ENCODE measurements at regions not wholly inside any gene's neighbourhood (a gene's known extent, or its start where the extent isn't known, plus 50 kb on each side); places are given as distances from the start of the nearest gene placed in this dataset.

DNA sequence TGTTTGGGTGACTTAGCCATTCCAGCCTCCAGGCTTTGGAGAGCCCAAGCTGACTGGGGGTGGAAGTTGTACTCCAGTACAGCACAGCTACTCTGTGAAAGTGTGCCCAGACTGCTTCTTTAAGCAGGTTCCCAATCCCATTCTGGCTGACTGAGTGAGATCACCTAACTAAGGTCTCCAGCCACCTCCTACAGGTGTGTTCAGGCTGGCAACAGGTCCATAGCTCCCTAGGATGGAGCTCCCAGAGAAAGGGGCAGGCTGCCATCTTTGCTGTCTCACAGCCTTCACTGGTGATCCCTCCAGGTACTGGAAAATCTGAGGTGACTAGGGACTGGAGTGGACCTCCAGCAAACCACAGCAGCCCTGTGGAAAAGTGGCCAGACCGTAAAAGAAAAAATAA, 445.3 kb upstream of the KCNMB2 start:
- peaks cover 0 to 13% of the 10 kb centered on the region in 2 donors for H3K4me1 ChIP-seq
- no peaks in the 10 kb centered on the region for H3K27me3 ChIP-seq
- no peak overlapping the region for H3K4me3 ChIP-seq
- H3K36me3 ChIP-seq, result no peaks in the 10 kb centered on the region
- H3K9me3 ChIP-seq, result no peaks in the 10 kb centered on the region
- TF ChIP-seq, protein P1, sequence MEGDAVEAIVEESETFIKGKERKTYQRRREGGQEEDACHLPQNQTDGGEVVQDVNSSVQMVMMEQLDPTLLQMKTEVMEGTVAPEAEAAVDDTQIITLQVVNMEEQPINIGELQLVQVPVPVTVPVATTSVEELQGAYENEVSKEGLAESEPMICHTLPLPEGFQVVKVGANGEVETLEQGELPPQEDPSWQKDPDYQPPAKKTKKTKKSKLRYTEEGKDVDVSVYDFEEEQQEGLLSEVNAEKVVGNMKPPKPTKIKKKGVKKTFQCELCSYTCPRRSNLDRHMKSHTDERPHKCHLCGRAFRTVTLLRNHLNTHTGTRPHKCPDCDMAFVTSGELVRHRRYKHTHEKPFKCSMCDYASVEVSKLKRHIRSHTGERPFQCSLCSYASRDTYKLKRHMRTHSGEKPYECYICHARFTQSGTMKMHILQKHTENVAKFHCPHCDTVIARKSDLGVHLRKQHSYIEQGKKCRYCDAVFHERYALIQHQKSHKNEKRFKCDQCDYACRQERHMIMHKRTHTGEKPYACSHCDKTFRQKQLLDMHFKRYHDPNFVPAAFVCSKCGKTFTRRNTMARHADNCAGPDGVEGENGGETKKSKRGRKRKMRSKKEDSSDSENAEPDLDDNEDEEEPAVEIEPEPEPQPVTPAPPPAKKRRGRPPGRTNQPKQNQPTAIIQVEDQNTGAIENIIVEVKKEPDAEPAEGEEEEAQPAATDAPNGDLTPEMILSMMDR (IDR thresholded peaks at IDR 0.05), result no peak
- no peak for DNase-seq (ENCODE audit: low spot score)
- no peak overlapping the region for H3K27ac ChIP-seq

DNA sequence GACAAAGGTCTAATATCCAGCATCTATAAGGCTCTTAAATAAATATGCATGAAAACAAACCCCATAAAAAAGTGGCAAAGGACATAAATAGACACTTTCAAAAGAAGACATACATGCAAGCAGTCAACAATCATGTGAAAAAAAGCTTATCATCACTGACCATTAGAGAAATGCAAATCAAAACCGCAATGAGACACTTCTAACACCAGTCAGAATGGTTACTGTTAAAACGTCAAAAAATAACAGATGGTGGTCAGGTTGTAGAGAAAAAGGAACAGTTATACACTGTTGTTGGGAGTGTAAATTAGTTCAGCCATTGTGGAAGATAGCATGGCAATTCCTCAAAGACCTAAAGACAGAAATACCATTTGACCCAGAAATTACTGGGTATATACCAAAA, 440.7 kb upstream of the KCNMB2 start:
- no peaks in the 10 kb centered on the region for H3K9me3 ChIP-seq
- H3K27me3 ChIP-seq, result no peaks in the 10 kb centered on the region
- H3K27ac ChIP-seq, result no peak overlapping the region
- DNase-seq (ENCODE audit: low spot score), result no peak
- no peaks in the 10 kb centered on the region for H3K36me3 ChIP-seq
- no peak overlapping the region for H3K4me3 ChIP-seq
- TF ChIP-seq, protein P1 (IDR thresholded peaks at IDR 0.05), result no peak
- H3K4me1 ChIP-seq, result no peaks in the 10 kb centered on the region

DNA sequence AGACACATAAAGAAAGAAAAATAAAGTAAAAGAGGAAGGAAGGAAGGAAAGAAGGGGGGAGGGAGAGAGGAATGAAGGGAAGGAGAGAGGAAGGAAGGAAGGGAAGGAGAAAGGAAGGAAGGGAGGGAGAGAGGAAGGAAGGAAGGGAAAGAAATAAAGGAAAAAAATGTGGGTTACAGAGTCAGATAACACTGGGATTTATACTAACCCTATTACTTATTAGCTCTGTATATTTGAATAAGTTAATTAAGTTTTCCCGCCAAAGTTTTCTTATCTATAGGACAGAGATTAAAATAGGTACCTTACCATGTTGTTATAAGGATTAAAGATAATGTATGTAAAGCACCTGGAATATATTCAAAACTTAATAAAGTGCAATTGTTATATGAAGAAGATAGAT, 439.3 kb upstream of the KCNMB2 start:
- no peaks in the 10 kb centered on the region for H3K36me3 ChIP-seq
- H3K9me3 ChIP-seq, result no peaks in the 10 kb centered on the region
- no peaks in the 10 kb centered on the region for H3K27me3 ChIP-seq
- no peak for DNase-seq (ENCODE audit: low spot score)
- no peak overlapping the region for H3K4me3 ChIP-seq
- no peak overlapping the region for H3K27ac ChIP-seq
- TF ChIP-seq, protein P1 (IDR thresholded peaks at IDR 0.05), result no peak
- no peaks in the 10 kb centered on the region for H3K4me1 ChIP-seq

DNA sequence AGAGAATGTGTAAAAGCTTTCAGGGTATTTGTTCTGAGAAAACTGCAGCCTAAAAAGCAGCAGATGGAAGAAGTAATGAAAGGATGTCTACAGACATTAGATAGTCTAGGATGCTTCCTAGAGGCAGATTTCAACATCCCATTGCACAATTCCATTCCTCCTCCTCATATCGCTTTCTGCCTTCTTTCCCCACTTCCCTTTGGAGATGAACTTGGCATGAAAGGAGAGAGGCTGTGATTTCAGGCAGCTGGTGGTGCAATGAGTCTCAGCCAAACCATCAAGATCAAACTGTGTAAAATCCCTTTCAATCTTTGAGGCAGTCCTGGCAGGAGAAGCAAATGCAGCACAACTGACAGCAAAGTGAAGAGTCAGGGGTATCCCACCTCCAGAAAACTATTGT, 438.7 kb upstream of the KCNMB2 start:
- Histone ChIP-seq H3K27ac (no peak overlapping the region), H3K4me1 (no peaks in the 10 kb centered on the region), H3K36me3 (no peaks in the 10 kb centered on the region), H3K4me3 (no peak overlapping the region), H3K27me3 (no peaks in the 10 kb centered on the region), H3K9me3 (no peaks in the 10 kb centered on the region)
- TF ChIP-seq, protein P1 (IDR thresholded peaks at IDR 0.05), result no peak
- DNase-seq (ENCODE audit: low spot score), result no peak

DNA sequence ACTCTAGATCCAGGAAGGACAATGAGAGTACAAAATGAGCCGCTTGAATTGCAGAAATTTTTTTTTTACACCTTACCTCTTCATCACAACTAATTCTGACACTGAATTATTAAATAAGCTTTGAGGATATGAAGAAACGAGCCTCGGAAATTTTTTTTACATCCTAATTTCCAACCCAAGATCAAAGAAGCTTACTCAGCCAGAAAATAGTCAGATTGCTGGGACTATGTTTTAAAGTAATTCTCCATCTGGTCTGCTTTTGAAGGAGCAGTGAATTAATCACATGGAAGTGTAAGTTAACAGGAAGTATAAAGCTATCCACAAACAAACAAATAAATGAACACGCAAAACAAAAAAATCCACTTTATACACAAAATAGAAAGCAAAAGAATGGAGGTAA, 437.0 kb upstream of the KCNMB2 start:
- Histone ChIP-seq H3K4me1 (no peaks in the 10 kb centered on the region), H3K27ac (no peak overlapping the region), H3K36me3 (no peaks in the 10 kb centered on the region), H3K9me3 (no peaks in the 10 kb centered on the region), H3K27me3 (no peaks in the 10 kb centered on the region), H3K4me3 (no peak overlapping the region)
- DNase-seq (ENCODE audit: low spot score), result no peak
- TF ChIP-seq, protein P1 (IDR thresholded peaks at IDR 0.05), result no peak

DNA sequence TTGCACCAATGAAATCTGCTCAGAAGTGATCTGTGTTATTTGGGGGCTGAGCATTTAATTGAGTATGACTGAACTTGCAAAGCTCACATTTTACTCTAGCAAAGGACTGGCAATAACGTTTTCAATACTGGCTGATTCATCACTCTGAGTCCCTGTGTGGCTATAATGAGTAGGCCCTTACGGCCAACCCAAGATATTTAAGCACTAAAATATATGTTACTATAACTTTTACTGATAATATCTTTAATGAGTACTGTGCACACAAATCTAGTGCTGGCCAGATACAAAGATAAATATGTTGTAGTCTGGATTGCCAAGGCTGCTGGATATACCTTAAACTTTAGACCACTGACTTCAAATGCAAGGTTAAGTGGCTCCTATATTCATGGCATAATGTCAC, 436.4 kb upstream of the KCNMB2 start:
- Histone ChIP-seq H3K4me1 (no peaks in the 10 kb centered on the region), H3K4me3 (no peak overlapping the region)

More for the DNA sequence above, 436.4 kb upstream of the KCNMB2 start:
- no peak for DNase-seq (ENCODE audit: low spot score)
- Histone ChIP-seq H3K27ac (no peak overlapping the region), H3K9me3 (no peaks in the 10 kb centered on the region), H3K27me3 (no peaks in the 10 kb centered on the region), H3K36me3 (no peaks in the 10 kb centered on the region)
- TF ChIP-seq, protein P1 (IDR thresholded peaks at IDR 0.05), result no peak
